GM12878 (cell line): ENCODE measurements at regions not wholly inside any gene's neighbourhood (a gene's known extent, or its start where the extent isn't known, plus 50 kb on each side); places are given as distances from the start of the nearest gene placed in this dataset.

Experiments used
- ATAC-seq: fragments of 200-7000 bp; cut with Tn5 transposase; 3 replicates; pipeline ENCODE4 v1.9.1; 2020; ENCODE audit warnings: mild to moderate bottlenecking, moderate library complexity
- BruUV-seq: library from RNA; stranded (reverse); fragments of 400-500 nt; replicated peaks from 2 replicates; lab custom pipeline; 2021; lab: Mats Ljungman, UMichigan
- CTCF ChIA-PET: fragments of 300-600 bp; sonication (Branson Sonifier 250); formaldehyde crosslinking; extraction: SDS; loops from one replicate; lab custom pipeline; 2021; ENCODE audit warnings: inconsistent platforms; lab: Yijun Ruan, JAX
- POLR2A ChIA-PET: fragments of 350-600 bp; formaldehyde crosslinking; extraction: SDS; loops from one replicate; lab custom pipeline; 2021; ENCODE audit warnings: inconsistent platforms; lab: Charles Lee
- RAD21 ChIA-PET: fragments of 300-600 bp; sonication (Branson Sonifier 250); formaldehyde crosslinking; loops from one replicate; lab custom pipeline; 2023; ENCODE audit warnings: antibody characterized with exemption; ENCODE audit not compliant: unreplicated experiment; lab: Charles Lee
- SMC1A ChIA-PET: fragments of 300-600 bp; sonication (Branson Sonifier 250); formaldehyde crosslinking; loops from one replicate; lab custom pipeline; 2023; ENCODE audit not compliant: unreplicated experiment, uncharacterized antibody; lab: Charles Lee
- DNase-seq: peaks from one replicate; pipeline ENCODE4 v3.0.0-alpha.2; 2011; ENCODE audit warnings: low read depth, low spot score
- FAIRE-seq: peaks from 3 replicates; lab custom pipeline; 2011; peaks lifted over from hg19 to GRCh38; lab: Jason Lieb, UNC
- H2AFZ ChIP-seq: 2 replicates; pipeline ENCODE4 v1.6.0; 2011; ENCODE audit warnings: low read depth, low read length, control low read depth; ENCODE audit not compliant: control insufficient read depth
- H3K27ac ChIP-seq: 2 replicates; pipeline ENCODE4 v1.5.1; 2011; ENCODE audit warnings: control low read depth; ENCODE audit not compliant: control insufficient read depth, insufficient read depth
- H3K27me3 ChIP-seq, 2 experiments: replicated peaks in 1 of 2; 2 replicates each; pipeline versions ENCODE4 v1.6.0 to v1.6.1; 2011; ENCODE audit warnings: low read length in 1 of 2; ENCODE audit not compliant: control insufficient read depth in 2 of 2, insufficient read depth in 2 of 2
- H3K36me3 ChIP-seq, 2 experiments: 2 replicates each; pipeline ENCODE4 v1.5.1; 2011; ENCODE audit warnings: low read length in 1 of 2; ENCODE audit not compliant: control insufficient read depth in 2 of 2, insufficient read depth in 2 of 2
- H3K4me1 ChIP-seq: 2 replicates; pipeline ENCODE4 v1.6.1; 2011; ENCODE audit warnings: mild to moderate bottlenecking, low read length, moderate library complexity, mixed read lengths; ENCODE audit not compliant: control insufficient read depth, insufficient read depth
- H3K4me2 ChIP-seq: 2 replicates; pipeline ENCODE4 v1.6.0; 2011; ENCODE audit warnings: control low read depth; ENCODE audit not compliant: control insufficient read depth, insufficient read depth
- H3K4me3 ChIP-seq: fragments of 200-600 bp; sonication (generic); 2 replicates; pipeline ENCODE4 v1.5.1; 2016
- H3K79me2 ChIP-seq: 2 replicates; pipeline ENCODE4 v1.6.0; 2011; ENCODE audit warnings: low read length; ENCODE audit not compliant: control insufficient read depth, insufficient read depth
- H3K9ac ChIP-seq: 2 replicates; pipeline ENCODE4 v1.8.0; 2011; ENCODE audit warnings: low read length, control low read depth, mixed read lengths; ENCODE audit not compliant: control insufficient read depth, insufficient read depth
- H3K9me3 ChIP-seq: replicated peaks from 3 replicates; pipeline ENCODE4 v1.5.1; 2011; ENCODE audit warnings: mild to moderate bottlenecking, low read length; ENCODE audit not compliant: control insufficient read depth, insufficient read depth
- H4K20me1 ChIP-seq: 2 replicates; pipeline ENCODE4 v1.6.0; 2011; ENCODE audit not compliant: control insufficient read depth, insufficient read depth
- CREB1 ChIP-seq: IDR thresholded peaks from 2 replicates; pipeline ENCODE4 v1.6.1; 2012; ENCODE audit warnings: low read depth, mild to moderate bottlenecking, inconsistent platforms
- CREM ChIP-seq: IDR thresholded peaks from 2 replicates; pipeline ENCODE4 v1.6.1; 2014; ENCODE audit warnings: antibody characterized with exemption, low read depth
- MEF2A ChIP-seq: IDR thresholded peaks from 2 replicates; pipeline ENCODE4 v1.6.1; 2011; ENCODE audit warnings: low read depth, mild to moderate bottlenecking, low read length, moderate library complexity; ENCODE audit not compliant: insufficient read depth
- PAX8 ChIP-seq: fragments of 450-650 bp; IDR thresholded peaks from 2 replicates; pipeline ENCODE4 v1.6.1; 2017; ENCODE audit warnings: mild to moderate bottlenecking, moderate library complexity
- RB1 ChIP-seq: fragments of 450-650 bp; formaldehyde crosslinking; IDR thresholded peaks from 2 replicates; pipeline ENCODE4 v1.6.1; 2017; ENCODE audit warnings: mild to moderate bottlenecking, borderline replicate concordance
- RFX5 ChIP-seq: IDR thresholded peaks from 2 replicates; pipeline ENCODE4 v1.6.1; 2011; ENCODE audit warnings: low read depth, low read length, improper control_type of control experiment
- WRNIP1 ChIP-seq: IDR thresholded peaks from 2 replicates; pipeline ENCODE4 v1.6.1; 2011; ENCODE audit warnings: low read depth, low read length, improper control_type of control experiment, borderline replicate concordance
- WGBS: methylation state at CpG from one replicate; pipeline ENCODE4 v1.1.6; 2016; ENCODE audit warnings: low lambda C conversion rate; ENCODE audit not compliant: insufficient replicate concordance, insufficient coverage; ENCODE audit errors: missing lambda C conversion rate; 5-methylcytosine and 5-hydroxymethylcytosine counted together
- in situ Hi-C: fragments of 300-500 bp; cut with MboI; formaldehyde crosslinking; loops from 9 replicates; pipeline ENCODE4 v1.14.3; 2018; ENCODE audit warnings: mixed read lengths
- intact Hi-C: fragments of 100-400 bp; cut with micrococcal nuclease; formaldehyde crosslinking; loops from one replicate; pipeline ENCODE4 v1.14.2; 2022; ENCODE audit not compliant: unreplicated experiment
- TF ChIP-seq, protein P1 (sequence below): fragments of 450-650 bp; formaldehyde crosslinking; IDR thresholded peaks from 2 replicates; pipeline ENCODE4 v1.4.0; 2020; ENCODE audit warnings: mild to moderate bottlenecking, moderate library complexity
- TF ChIP-seq, protein P2 (sequence below): fragments of 450-650 bp; formaldehyde crosslinking; IDR thresholded peaks from 2 replicates; pipeline ENCODE4 v1.4.0; 2022; ENCODE audit warnings: mild to moderate bottlenecking, moderate library complexity

GRCh38 chr2:65608916-65609315 lies 176.5 kb upstream of the SPRED2 start:
- POLR2A ChIA-PET: no interaction called here
- FAIRE-seq: no peak

DNA sequence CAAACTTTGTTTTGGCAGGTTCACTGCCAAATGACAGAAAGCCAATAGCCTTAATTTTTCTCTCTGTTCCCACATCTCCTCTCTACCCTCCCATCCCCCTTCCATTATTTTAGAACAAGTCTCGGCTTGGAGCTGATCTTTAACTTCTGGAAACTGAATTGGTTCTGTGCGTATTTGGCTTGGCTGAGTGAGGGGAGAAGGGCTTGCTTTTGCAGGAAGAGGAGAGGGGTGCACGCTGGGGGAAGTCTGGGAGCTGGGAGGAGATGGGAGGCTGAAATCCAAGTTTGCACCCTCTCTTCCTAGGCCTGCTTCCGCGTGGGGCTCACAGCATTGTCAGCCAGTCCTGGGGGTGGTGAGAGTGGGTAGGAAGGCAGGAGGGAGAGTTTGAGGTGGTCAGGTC lies 176.1 kb upstream of the SPRED2 start:
- intact Hi-C loops: no loop called here
- no peaks in the 10 kb centered on the region for H3K9me3 ChIP-seq
- H3K27ac ChIP-seq: no peak overlapping the region
- H2AFZ ChIP-seq: no peak overlapping the region
- no peak overlapping the region for H3K4me3 ChIP-seq
- ChIA-PET POLR2A (no interaction called here), RAD21 (no interaction called here), SMC1A (no interaction called here), CTCF (no interaction called here)
- no peak for DNase-seq
- ATAC-seq: no peak
- in situ Hi-C loops: no loop called here
- H3K79me2 ChIP-seq: no peaks in the 10 kb centered on the region
- no peak overlapping the region for H3K4me2 ChIP-seq
- no TSS peak for BruUV-seq
- H4K20me1 ChIP-seq: no peaks in the 10 kb centered on the region
- no peaks in the 10 kb centered on the region for H3K36me3 ChIP-seq
- 81% methylated on average over 5 of the region's 5 CpGs for WGBS
- no peak overlapping the region for H3K9ac ChIP-seq
- TF ChIP-seq RB1: no peak
- TF ChIP-seq, protein P1, sequence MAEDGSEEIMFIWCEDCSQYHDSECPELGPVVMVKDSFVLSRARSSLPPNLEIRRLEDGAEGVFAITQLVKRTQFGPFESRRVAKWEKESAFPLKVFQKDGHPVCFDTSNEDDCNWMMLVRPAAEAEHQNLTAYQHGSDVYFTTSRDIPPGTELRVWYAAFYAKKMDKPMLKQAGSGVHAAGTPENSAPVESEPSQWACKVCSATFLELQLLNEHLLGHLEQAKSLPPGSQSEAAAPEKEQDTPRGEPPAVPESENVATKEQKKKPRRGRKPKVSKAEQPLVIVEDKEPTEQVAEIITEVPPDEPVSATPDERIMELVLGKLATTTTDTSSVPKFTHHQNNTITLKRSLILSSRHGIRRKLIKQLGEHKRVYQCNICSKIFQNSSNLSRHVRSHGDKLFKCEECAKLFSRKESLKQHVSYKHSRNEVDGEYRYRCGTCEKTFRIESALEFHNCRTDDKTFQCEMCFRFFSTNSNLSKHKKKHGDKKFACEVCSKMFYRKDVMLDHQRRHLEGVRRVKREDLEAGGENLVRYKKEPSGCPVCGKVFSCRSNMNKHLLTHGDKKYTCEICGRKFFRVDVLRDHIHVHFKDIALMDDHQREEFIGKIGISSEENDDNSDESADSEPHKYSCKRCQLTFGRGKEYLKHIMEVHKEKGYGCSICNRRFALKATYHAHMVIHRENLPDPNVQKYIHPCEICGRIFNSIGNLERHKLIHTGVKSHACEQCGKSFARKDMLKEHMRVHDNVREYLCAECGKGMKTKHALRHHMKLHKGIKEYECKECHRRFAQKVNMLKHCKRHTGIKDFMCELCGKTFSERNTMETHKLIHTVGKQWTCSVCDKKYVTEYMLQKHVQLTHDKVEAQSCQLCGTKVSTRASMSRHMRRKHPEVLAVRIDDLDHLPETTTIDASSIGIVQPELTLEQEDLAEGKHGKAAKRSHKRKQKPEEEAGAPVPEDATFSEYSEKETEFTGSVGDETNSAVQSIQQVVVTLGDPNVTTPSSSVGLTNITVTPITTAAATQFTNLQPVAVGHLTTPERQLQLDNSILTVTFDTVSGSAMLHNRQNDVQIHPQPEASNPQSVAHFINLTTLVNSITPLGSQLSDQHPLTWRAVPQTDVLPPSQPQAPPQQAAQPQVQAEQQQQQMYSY (CRISPR knock-in tag): no peak
- TF ChIP-seq PAX8: no peak
- TF ChIP-seq, protein P2, sequence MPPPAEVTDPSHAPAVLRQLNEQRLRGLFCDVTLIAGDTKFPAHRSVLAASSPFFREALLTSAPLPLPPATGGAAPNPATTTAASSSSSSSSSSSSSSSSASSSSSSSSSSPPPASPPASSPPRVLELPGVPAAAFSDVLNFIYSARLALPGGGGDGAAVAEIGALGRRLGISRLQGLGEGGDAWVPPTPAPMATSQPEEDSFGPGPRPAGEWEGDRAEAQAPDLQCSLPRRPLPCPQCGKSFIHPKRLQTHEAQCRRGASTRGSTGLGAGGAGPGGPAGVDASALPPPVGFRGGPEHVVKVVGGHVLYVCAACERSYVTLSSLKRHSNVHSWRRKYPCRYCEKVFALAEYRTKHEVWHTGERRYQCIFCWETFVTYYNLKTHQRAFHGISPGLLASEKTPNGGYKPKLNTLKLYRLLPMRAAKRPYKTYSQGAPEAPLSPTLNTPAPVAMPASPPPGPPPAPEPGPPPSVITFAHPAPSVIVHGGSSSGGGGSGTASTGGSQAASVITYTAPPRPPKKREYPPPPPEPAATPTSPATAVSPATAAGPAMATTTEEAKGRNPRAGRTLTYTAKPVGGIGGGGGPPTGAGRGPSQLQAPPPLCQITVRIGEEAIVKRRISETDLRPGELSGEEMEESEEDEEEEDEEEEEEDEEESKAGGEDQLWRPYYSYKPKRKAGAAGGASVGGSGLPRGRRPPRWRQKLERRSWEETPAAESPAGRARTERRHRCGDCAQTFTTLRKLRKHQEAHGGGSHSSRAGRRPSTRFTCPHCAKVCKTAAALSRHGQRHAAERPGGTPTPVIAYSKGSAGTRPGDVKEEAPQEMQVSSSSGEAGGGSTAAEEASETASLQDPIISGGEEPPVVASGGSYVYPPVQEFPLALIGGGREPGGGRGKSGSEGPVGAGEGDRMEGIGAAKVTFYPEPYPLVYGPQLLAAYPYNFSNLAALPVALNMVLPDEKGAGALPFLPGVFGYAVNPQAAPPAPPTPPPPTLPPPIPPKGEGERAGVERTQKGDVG (CRISPR knock-in tag): no peak
- no peak for TF ChIP-seq RFX5
- TF ChIP-seq CREM: no peak
- no peaks in the 10 kb centered on the region for H3K27me3 ChIP-seq
- peaks cover 34% of the 10 kb centered on the region for H3K4me1 ChIP-seq
- FAIRE-seq: no peak

More at GRCh38 chr2:65608916-65609315, 176.5 kb upstream of the SPRED2 start:
- RAD21 ChIA-PET: no interaction called here
- no peaks in the 10 kb centered on the region for H3K79me2 ChIP-seq
- H3K9ac ChIP-seq: no peak overlapping the region
- H4K20me1 ChIP-seq: no peaks in the 10 kb centered on the region
- ATAC-seq (no peak), DNase-seq (no peak)
- H3K4me3 ChIP-seq: no peak overlapping the region
- no peak overlapping the region for H3K4me2 ChIP-seq
- no peak overlapping the region for H2AFZ ChIP-seq
- peaks cover 34% of the 10 kb centered on the region for H3K4me1 ChIP-seq
- TF ChIP-seq MEF2A (no peak), WRNIP1 (no peak), CREB1 (no peak)
- TF ChIP-seq, all 136 proteins: peak for 0
- CTCF ChIA-PET: no interaction called here
- 82% methylated on average over 14 of the region's 14 CpGs for WGBS
- no TSS peak for BruUV-seq
- H3K27ac ChIP-seq: no peak overlapping the region
- intact Hi-C loops (no loop called here), in situ Hi-C loops (no loop called here)
- SMC1A ChIA-PET: no interaction called here
- H3K27me3 ChIP-seq: no peaks in the 10 kb centered on the region
- H3K36me3 ChIP-seq: no peaks in the 10 kb centered on the region
- no peaks in the 10 kb centered on the region for H3K9me3 ChIP-seq
